ENCODE measurements at regions not wholly inside any gene's neighbourhood (a gene's known extent, or its start where the extent isn't known, plus 50 kb on each side); places are given as distances from the start of the nearest gene placed in this dataset.

DNA sequence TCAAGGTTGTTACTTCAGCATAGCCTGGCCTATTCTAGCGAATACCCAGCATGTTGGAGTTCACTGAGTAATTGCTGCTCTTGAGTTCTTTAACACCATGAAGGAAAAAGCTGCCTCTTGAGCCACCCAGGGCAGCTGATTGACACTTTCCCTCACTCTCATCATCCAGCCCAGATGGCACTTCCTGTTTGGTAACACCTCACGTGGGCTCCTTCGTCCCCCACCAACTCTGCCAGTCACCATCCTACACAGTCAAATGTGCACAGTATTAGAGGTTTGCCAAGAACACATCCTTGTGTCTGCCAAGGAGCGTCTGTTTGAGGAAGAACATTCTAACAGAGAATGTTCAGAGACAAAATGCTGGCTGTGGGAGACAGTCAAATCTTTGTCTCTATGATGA lies 266.3 kb downstream of the RPLP1 start:
- DNase-seq (ENCODE audit: low spot score): peak; percentile 15

DNA sequence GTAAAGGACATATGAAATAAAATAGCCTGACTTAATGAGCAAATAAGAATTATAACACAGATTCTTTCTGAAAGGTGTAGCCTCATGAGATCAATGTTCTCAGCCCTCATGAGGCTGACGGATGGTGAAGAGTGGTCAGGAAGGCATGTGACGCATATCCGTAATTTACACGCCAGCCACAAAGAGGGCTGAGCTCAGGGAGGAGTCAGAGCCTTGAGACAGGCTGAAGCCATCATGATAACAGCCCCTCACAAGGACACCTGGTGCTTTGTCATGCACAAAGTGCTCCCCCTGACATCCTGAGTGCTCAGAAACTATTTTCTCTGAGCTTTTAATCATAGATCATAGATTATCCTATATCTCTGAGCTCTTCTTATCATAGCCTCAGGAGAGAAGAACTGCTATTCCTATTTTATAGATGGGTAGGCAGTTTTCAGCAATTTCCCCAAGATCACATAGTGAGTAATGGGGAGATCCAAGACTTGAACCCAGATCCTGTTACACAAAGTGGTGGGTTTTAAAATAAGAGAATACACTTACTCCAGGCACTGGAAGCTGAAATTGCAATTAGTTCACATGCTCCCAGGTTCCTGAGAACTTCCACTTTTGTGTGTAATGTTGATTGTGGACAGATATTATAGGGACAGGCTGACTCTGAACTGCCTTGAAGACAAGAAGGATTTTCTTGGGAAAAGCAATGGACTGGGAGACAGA lies 267.1 kb downstream of the RPLP1 start:
- DNase-seq (ENCODE audit: low spot score): peak; percentile 80

DNA sequence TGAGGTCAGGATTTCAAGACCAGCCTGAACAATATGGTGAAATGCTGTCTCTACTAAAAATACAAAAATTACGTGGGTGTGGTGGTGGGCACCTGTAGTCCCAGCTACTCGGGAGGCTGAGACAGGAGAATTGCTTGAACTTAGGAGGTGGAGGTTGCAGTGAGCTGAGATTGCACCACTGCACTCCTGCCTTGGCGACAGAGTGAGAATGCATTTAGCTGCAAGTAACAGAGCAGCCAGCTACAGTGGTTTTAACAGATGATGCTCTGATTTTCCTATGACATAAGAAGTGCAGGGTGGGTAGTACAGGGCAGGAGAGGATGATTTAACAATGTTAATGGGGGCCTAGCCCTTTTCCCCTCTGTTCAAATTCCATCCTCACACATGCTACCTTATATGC lies 267.9 kb downstream of the RPLP1 start:
- peak; percentile 13 for DNase-seq (ENCODE audit: low spot score)

DNA sequence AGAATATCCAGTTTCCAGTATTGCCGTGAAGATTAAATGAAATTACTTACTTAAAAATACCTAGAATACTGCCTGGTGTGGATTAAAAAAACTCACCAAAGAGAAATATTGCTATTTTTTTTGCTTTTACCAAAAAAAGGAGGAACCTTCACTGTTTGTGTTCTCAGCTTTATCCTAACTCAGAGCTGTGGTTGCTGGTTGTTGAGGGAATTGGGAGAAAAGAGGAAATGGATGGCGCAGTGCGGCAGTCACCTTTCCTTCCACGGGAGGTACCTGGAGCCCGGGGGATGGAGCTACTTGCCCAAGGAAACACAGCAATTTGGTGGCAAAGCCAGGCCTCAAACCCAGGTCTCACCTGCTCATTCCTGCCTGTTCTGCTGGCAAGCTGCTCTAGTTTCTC lies 270.3 kb downstream of the RPLP1 start:
- DNase-seq (ENCODE audit: low spot score): no peak

DNA sequence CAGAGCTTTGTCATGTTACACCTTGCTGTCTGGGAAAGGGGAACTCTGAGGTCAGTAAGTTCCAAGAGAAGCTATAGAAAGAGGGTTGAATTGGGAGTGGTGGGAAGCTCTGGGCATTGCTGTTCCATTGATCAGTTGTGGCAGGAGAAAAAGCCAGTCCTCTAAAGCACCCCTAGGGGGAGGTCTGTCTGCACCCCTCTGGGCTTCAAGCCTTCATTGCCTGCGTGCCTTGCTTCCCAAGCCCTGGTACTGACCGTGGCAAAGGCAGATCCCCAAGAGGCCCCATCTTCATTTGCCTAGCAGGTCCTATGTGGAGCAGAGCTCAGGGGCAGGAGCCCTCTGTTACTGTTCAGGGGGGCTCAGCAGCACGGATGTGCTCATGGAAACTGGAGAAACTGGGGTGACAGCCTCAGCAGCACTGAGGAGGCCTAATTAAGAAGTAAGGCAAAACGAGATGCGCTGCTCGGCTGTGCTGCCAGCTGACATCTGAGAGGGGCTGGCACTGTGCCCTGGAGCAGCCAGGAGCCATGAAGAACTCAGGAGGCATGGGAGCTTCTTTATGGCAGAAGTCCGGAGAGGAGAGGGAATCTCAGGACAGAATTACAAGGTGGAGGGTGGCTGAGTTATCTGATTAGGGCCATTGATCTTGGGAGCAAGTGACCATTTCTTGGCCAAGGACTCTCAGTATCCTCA lies 270.9 kb downstream of the RPLP1 start:
- DNase-seq (ENCODE audit: low spot score): no peak

DNA sequence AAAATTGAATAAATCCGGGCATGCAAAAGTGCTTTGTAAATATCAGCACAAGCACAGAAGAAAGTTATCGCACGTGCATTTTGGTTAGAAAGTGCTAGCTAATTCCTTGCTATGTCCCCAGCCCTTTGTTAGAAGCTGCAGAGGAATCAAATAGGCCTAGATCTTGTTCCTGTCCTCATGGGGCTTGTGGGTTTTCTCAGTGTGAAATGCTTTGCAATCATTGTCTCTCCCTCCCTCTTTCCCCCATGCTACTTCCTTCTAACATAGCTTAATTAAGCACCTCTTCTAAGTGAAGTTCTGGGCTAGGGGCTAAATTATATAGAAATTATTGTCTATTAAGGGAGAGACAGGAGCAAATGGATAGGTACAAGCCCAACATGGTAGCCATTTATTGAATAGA lies 271.7 kb downstream of the RPLP1 start:
- no peak for DNase-seq (ENCODE audit: low spot score)

DNA sequence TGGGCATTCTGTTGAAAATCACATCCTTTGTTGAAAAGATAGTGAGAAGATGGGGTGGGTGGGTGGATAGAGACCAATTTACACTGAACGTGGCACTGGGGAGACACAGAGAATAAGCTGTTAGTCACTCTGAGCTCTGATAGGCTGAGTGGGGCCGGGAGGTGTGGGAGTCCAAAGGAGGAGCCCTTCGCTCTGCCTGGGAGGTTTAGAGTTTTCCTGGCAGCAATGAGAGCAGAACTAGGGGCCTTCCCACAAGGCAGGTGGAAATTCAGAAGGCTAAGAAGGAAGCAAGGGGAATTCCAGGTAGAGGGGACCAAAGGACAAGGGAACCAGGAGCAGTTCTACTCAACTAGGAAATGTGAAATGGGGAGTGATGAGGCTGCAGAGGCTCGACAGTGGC lies 272.7 kb downstream of the RPLP1 start:
- DNase-seq (ENCODE audit: low spot score): no peak

DNA sequence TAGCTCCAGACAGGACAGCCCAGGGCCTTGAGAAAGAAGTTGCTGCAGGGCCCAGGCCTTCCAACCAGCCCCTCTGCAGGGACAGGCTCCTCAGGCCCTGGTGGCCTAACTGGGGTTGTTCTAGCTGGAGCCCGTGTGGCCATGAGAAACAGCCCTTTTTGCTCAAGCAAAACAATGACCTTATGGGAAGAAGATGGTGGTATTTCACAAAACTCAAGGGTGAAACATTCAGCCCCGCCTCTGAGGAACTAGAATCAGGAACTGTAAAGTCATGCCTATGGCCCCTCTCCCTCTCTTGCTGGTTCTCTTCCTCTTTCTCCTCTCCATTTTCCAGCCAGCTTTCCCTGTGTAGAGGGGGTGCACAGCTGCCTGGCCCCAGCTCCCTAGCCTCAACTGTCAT lies 273.3 kb downstream of the RPLP1 start:
- no peak for DNase-seq (ENCODE audit: low spot score)

DNA sequence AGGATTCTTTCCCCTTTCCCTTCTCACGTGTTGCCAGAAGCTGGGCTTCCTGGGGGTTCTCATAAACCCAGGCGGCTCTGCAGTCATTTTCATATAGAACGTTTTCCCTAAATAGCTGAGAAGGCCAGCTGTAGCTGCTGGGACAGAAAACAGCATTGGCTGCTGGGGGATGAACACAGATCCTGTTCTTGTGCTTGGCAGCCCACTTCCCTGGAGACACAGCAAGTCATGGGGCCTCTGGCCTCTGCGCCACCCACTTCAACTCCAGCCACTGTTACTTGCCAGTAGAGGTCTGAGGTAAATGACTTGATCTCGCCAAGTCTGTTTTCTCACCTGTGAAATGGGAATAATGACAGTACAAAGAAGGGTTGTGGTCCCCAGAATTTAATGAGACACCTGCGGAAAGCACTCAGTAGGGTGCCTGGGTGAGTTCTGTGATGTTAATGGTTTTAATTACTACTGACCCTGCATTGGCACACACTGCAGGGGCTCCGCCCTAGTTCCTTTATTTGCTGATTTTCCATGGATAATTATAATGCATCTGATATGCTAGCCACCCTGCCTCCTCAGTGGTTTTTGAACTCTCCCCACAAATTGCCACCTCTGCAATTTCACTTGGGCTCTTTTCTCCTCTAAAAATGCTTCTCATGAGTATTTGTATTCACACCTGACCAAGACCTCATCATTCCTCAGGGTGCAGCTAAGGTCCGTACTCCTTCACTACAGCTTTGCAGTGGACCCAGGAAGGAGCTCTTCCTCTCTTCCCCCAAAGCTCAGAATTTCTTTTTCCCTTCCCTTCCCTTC lies 274.7 kb downstream of the RPLP1 start:
- no peak for DNase-seq (ENCODE audit: low spot score)

DNA sequence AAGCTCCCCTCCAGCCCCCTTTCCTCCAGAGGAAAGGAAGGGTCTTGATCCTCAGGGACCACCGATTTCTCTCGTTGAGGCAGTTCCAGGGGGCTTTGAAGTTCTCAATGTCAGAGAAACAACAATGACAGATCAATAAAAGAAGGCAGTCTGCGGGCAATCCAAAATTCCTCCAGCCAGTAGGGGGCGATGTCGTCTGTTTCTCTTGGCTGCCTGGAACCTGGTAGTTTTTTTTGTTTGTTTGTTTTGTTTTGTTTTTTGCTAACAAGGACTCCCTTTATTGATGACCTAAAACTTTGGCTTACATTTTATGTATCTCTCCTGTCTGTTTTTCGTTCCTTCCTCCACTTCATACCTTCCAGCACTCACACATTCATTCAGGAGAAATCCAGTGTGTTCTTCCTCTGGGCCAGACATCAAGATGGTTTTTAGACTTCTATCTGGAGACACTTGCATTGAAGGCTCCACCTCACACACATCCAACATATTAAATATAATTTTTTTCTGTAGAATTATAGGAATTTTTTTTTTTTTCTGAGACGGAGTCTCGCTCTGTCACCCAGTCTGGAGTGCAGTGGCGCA lies 276.6 kb downstream of the RPLP1 start:
- DNase-seq (ENCODE audit: low spot score): peak; percentile 77

DNA sequence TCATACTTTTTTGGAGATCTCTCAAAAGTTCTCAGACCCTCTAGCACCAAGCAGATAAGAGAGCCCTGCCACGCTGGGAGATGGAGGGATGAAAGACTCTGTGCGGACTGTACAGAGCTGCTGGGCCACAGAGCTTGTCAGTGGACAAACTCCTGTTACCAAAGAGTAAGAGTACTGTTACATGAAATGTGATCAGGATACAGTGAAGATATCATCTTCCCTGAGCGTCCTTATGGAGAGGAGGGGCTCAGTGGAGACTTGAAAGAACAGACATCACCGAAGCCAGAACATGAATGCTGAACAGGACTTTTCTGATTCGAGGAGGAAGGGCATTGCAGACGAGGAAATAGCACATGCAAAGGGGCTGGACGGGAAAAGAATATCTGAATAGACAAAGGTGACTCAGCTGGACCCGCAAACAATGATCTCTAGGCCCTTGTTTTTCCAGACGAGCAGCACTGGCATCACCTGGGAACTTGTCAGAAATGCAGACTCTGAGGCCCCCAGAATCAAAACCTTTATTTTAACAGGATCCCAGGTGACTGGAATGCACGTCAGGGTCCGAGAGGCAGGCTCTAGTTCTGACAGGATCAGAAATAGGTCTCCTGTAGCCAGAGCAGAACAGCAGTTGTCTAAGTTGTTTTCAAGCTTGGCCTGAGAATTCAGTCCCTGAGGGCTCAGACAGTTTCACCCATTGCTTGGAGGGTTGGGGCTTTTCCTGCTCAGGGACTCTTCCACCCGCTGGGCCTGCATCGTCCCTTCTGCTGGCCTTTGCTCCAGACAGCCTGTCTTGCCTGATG lies 277.9 kb downstream of the RPLP1 start:
- DNase-seq (ENCODE audit: low spot score): no peak

DNA sequence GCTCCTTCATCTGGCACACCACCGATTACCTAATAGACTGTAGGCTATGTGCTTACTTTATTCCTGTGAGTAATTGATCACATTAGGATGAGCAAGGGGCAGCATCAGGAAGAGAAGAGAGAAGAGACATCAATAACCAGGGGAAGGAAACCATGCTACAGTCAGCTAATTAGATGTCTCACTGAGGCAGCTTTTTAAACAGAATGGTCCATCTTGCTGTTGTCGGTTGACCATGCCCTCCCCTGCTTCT lies 278.4 kb downstream of the RPLP1 start:
- no peak for DNase-seq (ENCODE audit: low spot score)

DNA sequence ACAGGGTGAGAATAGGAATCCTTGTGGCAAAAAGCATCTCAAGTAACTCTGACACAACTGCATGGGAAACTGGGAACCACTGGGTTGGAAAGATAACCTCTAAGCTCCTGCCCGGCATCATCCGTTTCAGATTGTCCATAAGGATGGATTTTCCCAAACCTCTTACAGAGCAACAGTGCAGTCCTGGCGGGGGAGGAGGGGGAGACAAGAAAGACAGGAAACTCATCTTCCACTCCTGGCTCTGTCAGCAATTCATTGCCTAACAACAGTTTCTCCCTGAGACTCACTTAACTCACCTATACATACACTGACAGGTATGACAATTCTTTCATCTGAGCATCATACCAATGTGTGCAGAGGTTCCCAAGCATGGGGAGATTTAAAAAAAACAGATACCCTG lies 279.0 kb downstream of the RPLP1 start:
- DNase-seq (ENCODE audit: low spot score): no peak

DNA sequence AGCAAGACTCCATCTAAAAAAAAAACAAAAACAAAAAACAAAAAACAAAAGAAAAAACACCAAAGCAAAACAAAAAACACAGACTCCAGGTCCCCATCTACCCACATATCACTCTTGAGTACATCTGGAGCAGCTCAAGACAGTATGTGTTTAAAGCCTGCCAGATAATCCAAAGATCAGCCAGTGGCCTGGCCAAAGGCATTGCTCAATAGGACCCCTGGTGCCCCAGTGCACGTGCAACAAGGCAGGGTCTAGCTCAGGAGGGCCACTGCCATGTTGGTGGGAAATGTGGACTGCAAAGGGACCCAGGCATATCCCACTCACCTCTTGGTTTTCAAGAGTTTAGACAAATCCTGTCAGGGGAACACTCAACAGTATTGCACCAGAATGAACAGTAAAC lies 279.5 kb downstream of the RPLP1 start:
- DNase-seq (ENCODE audit: low spot score): no peak

DNA sequence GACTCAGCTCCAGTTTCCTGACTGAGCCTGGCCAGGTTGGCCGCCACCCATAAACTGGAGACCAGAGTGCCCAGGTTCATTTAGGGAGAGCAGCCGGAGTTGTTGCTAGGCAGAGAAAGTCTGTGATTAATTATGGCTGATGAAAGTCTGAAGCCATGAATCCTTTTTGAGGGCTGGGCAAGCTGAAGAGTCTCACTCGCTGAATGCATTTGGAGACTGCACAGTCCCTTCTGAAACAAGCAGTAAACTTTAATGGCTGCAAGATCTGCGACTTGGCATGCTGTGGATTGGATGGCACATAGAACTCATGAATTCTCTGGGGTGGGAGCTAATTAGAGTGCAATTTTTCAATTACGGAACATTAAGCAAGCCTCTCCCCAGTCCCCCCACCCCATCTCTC lies 282.1 kb downstream of the RPLP1 start:
- no peak for DNase-seq (ENCODE audit: low spot score)

DNA sequence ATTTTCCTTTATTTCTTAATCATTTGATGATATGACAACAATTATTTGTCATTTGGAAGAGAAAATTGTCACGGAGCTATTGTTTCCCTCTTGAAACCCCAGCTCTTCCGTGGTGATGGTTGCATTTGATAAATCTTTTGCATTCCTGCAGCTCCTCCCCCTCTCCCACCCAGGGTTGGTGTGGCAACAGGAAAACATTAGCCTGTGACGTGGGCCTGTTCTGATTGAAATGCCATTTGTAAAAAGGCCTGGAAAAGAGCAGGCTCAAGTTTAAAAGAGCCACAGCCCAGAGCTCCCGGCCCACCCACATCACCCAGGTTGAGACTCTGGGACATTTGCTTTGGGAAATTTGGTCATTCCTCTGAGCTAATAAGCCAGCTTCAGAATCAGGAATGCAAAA lies 282.5 kb downstream of the RPLP1 start:
- no peak for DNase-seq (ENCODE audit: low spot score)

DNA sequence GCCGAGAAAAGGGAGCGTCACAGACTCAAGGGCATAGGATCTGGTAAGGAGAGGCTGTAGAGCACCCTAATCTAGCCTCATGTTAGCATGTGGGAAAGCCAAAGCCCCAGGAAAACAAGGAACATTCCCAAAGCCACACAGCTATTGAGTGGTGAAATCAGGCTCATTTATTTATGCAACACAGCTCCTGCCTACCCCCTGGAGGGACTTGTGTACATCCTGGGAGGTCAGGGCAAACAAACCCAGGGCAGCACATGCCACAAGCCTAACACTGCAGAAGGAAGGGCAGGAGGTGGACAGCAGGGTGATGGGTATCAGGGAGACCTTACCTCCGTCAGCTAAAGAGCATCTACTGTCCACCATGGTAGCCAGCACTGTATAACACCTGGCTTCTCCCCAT lies 283.5 kb downstream of the RPLP1 start:
- no peak for DNase-seq (ENCODE audit: low spot score)

DNA sequence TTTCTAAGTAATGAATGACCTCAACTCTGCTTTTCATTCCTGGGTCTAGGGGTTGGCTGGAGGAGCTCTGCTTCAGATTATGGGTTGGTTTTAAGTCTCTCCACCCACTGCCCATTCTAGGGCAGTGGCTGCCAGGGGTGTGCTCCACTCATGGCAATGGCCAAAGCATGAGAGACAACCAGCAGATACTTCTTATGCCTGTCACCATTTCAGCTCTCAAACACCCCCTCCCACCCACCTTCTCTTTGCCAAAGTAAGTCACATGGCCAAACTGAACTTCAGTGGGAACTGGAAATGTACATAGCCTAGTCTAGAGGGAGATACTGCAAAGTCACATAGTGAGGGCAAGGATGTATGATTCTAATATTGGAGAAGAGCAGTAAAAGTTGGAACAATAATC lies 285.3 kb downstream of the RPLP1 start:
- no peak for DNase-seq (ENCODE audit: low spot score)

DNA sequence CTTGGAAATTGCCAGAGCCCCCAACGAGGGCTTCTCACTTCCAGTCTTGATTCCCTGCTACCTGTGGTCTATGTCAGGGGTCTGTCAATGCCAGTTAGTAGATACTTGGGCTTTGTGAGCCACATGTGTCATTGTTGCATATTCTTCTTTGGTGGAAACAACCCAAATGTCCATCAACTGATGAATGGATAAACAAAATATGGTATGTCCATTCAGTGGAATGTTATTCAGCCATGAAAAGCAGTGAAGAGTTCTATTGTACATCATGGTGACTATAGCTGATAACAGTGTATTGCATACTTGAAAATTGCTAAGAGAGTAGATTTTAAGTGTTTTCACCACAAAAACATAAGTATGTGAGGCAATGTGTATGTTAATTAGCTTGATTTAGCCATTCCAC lies 288.1 kb downstream of the RPLP1 start:
- DNase-seq (ENCODE audit: low spot score): no peak

DNA sequence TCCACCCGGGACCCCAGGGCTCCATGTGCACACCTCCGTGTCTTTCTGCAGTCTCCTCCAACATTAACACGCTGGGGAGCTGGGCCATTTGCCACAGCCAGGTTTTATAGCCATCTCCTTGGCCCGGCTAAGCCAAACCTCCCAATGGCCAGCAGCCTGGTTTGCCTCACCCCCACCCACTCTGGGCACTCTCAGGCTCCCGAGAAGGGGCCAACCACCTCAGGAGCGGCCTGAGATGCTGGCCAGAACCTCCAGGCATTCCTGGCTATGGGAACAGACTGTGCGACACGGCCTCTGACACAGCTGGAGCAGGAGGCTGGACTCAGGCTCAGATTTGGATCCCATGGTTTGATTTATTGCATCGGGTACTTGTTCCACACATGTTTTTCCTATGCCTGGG lies 289.7 kb downstream of the RPLP1 start:
- no peak for DNase-seq (ENCODE audit: low spot score)

DNA sequence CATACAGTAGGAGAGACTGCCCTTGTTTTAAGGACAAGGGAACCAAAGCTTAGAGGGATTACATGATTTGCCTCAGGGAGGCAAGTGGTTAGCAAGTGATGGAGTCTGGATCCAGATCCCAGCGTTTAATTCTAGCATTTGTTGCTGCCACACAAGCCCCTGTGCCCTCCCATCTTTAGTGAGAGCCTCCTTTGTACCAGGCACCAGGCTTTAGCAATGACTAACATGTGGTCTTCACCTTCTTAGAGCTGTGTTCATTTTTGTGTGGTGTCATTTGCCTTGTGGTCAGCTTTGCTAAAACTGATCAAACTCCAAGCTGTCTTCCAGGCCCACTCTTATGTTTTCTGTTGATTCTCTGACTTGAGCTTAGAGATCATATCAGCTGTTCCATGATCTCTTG lies 290.5 kb downstream of the RPLP1 start:
- no peak for DNase-seq (ENCODE audit: low spot score)

DNA sequence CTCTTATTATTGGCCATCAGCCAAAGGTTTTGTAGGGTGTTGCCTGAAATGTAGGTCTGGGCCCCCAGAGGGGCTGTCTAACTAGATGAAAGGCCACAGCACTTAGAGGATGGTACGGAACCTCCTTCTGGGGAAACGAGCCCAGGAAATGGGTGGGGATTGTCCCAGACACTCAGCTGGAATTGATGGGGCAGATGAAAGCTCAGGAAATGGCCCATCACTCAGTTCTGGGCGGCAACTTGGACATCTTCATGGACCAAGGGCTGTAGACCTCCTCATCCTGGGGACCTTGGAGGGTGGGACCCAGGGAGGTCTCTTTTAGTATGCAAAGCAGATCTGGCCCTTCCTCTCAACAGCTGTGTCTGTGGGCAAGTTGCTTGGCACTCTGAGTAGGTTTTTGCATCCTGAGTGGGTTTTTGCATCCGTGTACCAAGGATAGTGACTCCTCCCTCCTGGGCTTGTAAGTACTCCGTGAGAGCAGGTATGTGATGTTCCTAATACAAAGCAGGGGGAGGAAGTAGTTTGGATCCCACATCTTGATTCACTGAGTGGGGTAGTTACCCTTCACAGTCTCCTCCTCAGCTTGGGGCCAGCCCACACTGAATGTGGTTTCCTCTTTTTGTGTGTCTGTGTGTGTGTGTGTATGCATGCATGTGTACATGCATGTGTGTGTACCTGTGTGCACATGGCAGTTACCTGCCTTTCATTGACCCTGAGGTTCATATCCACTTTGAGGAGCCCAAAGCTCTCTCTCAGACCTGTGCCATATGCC lies 292.0 kb downstream of the RPLP1 start:
- no peak for DNase-seq (ENCODE audit: low spot score)
